Left colon (tissue), 2 donors: ENCODE measurements at regions not wholly inside any gene's neighbourhood (a gene's known extent, or its start where the extent isn't known, plus 50 kb on each side); places are given as distances from the start of the nearest gene placed in this dataset.

Experiments
- ATAC-seq: fragments of 200-7000 bp; cut with Tn5 transposase; one replicate; pipeline ENCODE4 v1.9.1; 2020; ENCODE audit warnings: mild to moderate bottlenecking, moderate library complexity
- DNase-seq, 2 donors: peaks; one replicate each; pipeline ENCODE4 v3.0.0-alpha.2; 2020
- intact Hi-C, 2 donors: fragments of 100-400 bp; cut with DNase I in 1 of 2; cut with micrococcal nuclease in 1 of 2; formaldehyde crosslinking; loops; one replicate each; pipeline versions ENCODE4 v1.11.2 to v1.14.0; 2022; cut with DNase I, micrococcal nuclease
- donor health status: DM: no; HTN: no; CAD: no.
- donor health status: DM: yes; HTN: yes; CAD: no.

- ATAC-seq, result no peak
- DNase-seq, result no peak
- intact Hi-C loops, result no loop called here
These were observed 64.2 kb upstream of the MBL2 start for GRCh38 chr10:52836816-52837215.
